CD4-positive, CD25-positive, alpha-beta regulatory T cell (primary cell): ENCODE measurements at regions not wholly inside any gene's neighbourhood (a gene's known extent, or its start where the extent isn't known, plus 50 kb on each side); places are given as distances from the start of the nearest gene placed in this dataset.

Source experiments
- ATAC-seq, 2 donors: fragments of 150-1000 bp; cut with Tn5 transposase; one replicate each; pipeline ENCODE4 v1.10.0; 2021; ENCODE audit warnings: low read depth in 2 of 2, moderate number of reproducible peaks in 2 of 2, moderate library complexity in 1 of 2
- DNase-seq, 3 donors: peaks; one replicate each; pipeline versions ENCODE4 v3.0.0 to v3.0.0-alpha.2; 2012 to 2022; ENCODE audit warnings: mixed read lengths in 1 of 3
- H3K27ac ChIP-seq: one replicate; pipeline ENCODE4 v1.7.0; 2013; ENCODE audit warnings: mild to moderate bottlenecking, low read length; ENCODE audit not compliant: insufficient read depth, poor library complexity, severe bottlenecking
- H3K27me3 ChIP-seq: one replicate; pipeline ENCODE4 v1.7.0; 2013; ENCODE audit warnings: low read length; ENCODE audit not compliant: control insufficient read depth, insufficient read depth
- H3K36me3 ChIP-seq: one replicate; pipeline ENCODE4 v1.7.0; 2013; ENCODE audit warnings: mild to moderate bottlenecking, low read length, moderate library complexity; ENCODE audit not compliant: control insufficient read depth, insufficient read depth
- H3K4me1 ChIP-seq: 2 replicates; pipeline ENCODE4 v1.7.0; 2013; ENCODE audit warnings: mild to moderate bottlenecking, low read length; ENCODE audit not compliant: insufficient read depth, control insufficient read depth, poor library complexity, severe bottlenecking
- H3K4me3 ChIP-seq: one replicate; pipeline ENCODE4 v1.7.0; 2013; ENCODE audit warnings: low read depth, mild to moderate bottlenecking, low read length, moderate library complexity
- H3K9me3 ChIP-seq, 2 experiments: 1 replicate in 1 of 2; 2 replicates in 1 of 2; pipeline ENCODE4 v1.7.0; 2013; ENCODE audit warnings: low read length in 2 of 2, mild to moderate bottlenecking in 1 of 2, moderate library complexity in 1 of 2; ENCODE audit not compliant: control insufficient read depth in 2 of 2
- H3K27ac Mint-ChIP-seq, 3 donors: one replicate each; pipeline ENCODE4 v1.8.0; 2020 to 2022; ENCODE audit warnings: mild to moderate bottlenecking in 3 of 3, mixed read lengths in 3 of 3, moderate library complexity in 2 of 3
- H3K27me3 Mint-ChIP-seq: one replicate; pipeline ENCODE4 v1.8.0; 2022; ENCODE audit warnings: mild to moderate bottlenecking, mixed read lengths
- H3K36me3 Mint-ChIP-seq: one replicate; pipeline ENCODE4 v1.8.0; 2020; ENCODE audit warnings: mixed read lengths
- H3K4me1 Mint-ChIP-seq, 4 donors: one replicate each; pipeline ENCODE4 v1.8.0; 2020 to 2022; ENCODE audit warnings: mixed read lengths in 4 of 4, mild to moderate bottlenecking in 1 of 4
- H3K4me3 Mint-ChIP-seq, 4 donors: one replicate each; pipeline ENCODE4 v1.8.0; 2020 to 2022; ENCODE audit warnings: mild to moderate bottlenecking in 4 of 4, mixed read lengths in 4 of 4, moderate library complexity in 3 of 4
- H3K9me3 Mint-ChIP-seq, 7 donors: one replicate each; pipeline ENCODE4 v1.8.0; 2020 to 2022; ENCODE audit warnings: mixed read lengths in 7 of 7, mild to moderate bottlenecking in 3 of 7, moderate library complexity in 2 of 7

DNA sequence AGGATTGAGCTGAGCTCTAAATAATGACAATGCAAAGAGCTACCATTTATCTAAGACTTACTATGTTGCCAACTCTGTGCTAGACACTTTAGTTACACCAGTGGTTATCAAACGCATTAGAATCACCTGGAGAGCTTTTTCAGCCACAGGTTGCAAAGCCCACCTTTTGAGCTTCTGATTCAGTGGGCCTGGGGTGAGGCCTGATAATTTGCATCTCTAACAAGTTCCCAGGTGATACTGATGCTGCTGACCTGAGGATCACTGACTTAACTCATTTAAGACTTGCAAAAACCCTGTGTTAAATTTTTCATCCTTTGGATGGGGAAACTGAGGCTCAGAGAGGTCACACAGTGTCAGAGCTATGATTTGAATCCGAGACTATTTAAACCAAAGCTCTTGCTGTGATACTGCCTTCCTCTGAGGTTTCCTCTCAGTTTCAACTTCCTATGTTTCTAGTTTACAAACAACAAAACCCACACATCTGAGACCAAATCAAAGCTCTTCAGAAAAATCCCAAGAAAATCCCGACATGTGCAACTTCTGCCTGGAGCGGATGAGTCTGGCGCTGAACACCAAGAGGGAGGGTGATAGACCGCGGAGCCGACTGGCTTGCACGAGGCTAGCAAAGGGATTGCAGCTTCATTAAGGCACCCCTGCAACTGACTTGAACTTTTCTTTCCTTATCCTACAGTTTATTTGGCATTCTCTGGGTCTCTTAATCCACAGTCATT is 124.9 kb downstream of the CYP26A1 start:
- Histone ChIP-seq H3K4me3 (no peak overlapping the region), H3K27ac (no peak overlapping the region), H3K36me3 (no peaks in the 10 kb centered on the region), H3K9me3 (no peaks in the 10 kb centered on the region), H3K4me1 (no peaks in the 10 kb centered on the region), H3K27me3 (peaks cover 8% of the 10 kb centered on the region)
- H3K36me3 Mint-ChIP-seq: no peaks in the 10 kb centered on the region
- H3K27me3 Mint-ChIP-seq: peaks cover 48% of the 10 kb centered on the region
- peak overlapping the region in 2 of 4 donors; percentile 27 to 49 for H3K4me3 Mint-ChIP-seq
- no peak for ATAC-seq
- no peaks in the 10 kb centered on the region for H3K9me3 Mint-ChIP-seq
- DNase-seq: no peak
- H3K4me1 Mint-ChIP-seq: peaks cover 0 to 12% (median 4%) of the 10 kb centered on the region in 4 donors
- H3K27ac Mint-ChIP-seq: no peak overlapping the region

DNA sequence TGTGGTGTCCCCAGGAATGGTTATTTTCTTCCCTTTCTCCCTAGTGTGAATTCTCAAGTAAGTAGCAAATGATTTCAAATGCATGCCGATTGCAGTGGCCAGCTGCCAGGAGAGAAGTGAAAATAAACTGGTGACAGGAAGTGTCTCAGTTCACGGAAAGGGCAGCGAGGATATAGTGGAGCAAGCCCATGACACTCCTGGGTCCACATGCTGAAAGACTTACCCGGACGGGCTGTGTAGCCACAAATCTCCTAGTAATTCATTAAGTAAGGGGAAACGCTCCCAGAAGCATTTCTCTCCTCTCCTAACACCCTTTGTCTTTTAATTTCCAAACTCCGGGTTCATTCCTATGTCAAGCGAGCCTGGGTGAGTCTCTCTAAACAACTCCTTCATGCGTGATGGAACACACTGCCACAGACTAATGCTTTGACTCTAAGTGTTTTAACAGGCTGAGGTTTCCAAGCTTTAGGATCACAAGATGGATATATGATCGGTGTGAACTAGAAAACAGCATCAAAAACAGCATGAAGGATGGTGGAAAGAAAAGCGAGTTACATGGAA is 125.6 kb downstream of the CYP26A1 start:
- Histone ChIP-seq H3K4me3 (no peak overlapping the region), H3K4me1 (no peaks in the 10 kb centered on the region), H3K36me3 (no peaks in the 10 kb centered on the region), H3K27me3 (peaks cover 8% of the 10 kb centered on the region), H3K27ac (no peak overlapping the region), H3K9me3 (no peaks in the 10 kb centered on the region)
- Mint-ChIP-seq H3K4me3 (peak overlapping the region in 2 of 4 donors; percentile 7 to 27), H3K36me3 (no peaks in the 10 kb centered on the region), H3K27ac (no peak overlapping the region), H3K4me1 (peaks cover 0 to 12% (median 4%) of the 10 kb centered on the region in 4 donors), H3K9me3 (no peaks in the 10 kb centered on the region), H3K27me3 (peaks cover 42% of the 10 kb centered on the region)
- no peak for DNase-seq
- ATAC-seq: no peak

DNA sequence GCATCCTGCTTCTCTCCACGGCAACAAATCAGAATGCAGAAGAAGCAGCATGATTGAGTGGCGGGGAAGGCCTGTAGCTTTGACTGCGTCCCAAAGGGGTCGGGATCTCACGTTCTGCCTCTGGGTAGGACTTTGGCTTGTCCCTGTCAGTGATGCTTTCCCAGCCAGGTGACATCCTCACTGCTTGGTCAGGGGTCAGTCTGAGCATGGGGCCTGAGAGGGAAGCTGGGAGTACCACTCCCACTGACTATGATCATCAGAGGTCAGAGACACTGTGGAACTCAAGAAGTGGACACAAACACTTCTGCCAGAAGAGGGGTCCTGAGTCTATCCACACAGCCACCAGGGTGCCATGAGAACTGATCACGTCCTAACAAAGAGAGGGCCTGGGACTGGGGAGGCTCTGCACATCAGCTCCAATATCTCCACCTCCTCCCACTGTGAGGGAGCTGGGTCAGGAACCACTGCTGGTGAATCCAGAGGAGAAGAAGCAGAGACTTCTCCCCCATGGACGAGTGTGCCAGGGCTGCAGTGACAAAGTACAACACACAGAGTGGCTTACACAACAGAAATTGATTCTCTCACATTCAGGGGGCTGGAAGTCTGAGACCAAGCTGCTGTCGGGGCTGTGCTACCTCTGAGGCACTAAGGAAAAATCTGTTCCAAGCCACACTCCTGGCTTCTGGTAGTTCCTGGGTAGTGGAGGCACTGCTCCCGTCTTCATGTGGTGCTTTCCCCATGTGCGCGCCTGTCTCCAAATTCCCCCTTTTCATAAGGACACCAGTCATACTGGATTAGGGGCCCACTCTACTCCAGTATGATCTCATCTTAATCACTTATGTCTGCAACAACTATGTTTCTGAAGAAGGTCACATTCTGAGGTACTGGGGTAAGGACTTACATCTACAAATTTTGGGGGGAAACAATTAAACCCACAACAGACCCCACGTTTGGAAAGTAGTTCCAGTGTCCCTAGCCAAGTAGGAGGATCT is 131.1 kb downstream of the CYP26A1 start:
- H3K4me1 ChIP-seq: no peaks in the 10 kb centered on the region
- no peak overlapping the region for H3K27ac ChIP-seq
- H3K9me3 Mint-ChIP-seq: peaks cover 0 to 2% (median 0%) of the 10 kb centered on the region in 7 donors
- no peaks in the 10 kb centered on the region for H3K36me3 Mint-ChIP-seq
- no peak for ATAC-seq
- H3K4me1 Mint-ChIP-seq: peaks cover 0 to 1% (median 0%) of the 10 kb centered on the region in 4 donors
- no peaks in the 10 kb centered on the region for H3K9me3 ChIP-seq
- no peaks in the 10 kb centered on the region for H3K36me3 ChIP-seq
- H3K27me3 Mint-ChIP-seq: peaks cover 20% of the 10 kb centered on the region
- DNase-seq: no peak
- H3K4me3 ChIP-seq: no peak overlapping the region
- H3K4me3 Mint-ChIP-seq: no peak overlapping the region
- H3K27me3 ChIP-seq: peaks cover 2% of the 10 kb centered on the region
- H3K27ac Mint-ChIP-seq: peak overlapping the region in 1 of 3 donors; percentile 10

DNA sequence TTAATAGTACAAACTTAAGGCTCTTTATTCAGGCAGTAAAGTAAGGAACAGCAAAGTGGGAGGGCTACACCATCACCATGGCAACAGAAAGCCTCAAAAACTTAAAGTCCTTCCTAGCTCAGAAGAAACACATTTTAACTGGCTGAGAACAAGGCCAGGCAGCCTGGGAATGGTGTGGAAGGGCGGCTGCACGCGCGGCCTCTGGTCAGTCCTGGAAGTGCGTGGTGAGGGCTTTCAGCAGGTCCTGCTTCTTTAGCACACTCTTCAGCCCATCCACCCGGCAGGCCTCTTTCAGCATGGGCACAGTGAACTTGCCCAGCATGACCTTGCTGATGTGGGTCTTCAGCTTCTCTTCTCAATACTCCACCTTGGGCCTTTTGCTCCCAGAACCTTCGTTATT is 133.0 kb downstream of the CYP26A1 start:
- ATAC-seq (no peak), DNase-seq (no peak)
- H3K27ac Mint-ChIP-seq: no peak overlapping the region
- H3K9me3 Mint-ChIP-seq: peaks cover 0 to 2% (median 0%) of the 10 kb centered on the region in 7 donors
- H3K4me3 Mint-ChIP-seq: no peak overlapping the region
- H3K36me3 ChIP-seq: no peaks in the 10 kb centered on the region
- H3K27ac ChIP-seq: no peak overlapping the region
- H3K4me3 ChIP-seq: no peak overlapping the region
- H3K4me1 Mint-ChIP-seq: no peaks in the 10 kb centered on the region
- H3K27me3 ChIP-seq: peaks cover 2% of the 10 kb centered on the region
- peaks cover 13% of the 10 kb centered on the region for H3K27me3 Mint-ChIP-seq
- no peaks in the 10 kb centered on the region for H3K36me3 Mint-ChIP-seq
- H3K4me1 ChIP-seq: no peaks in the 10 kb centered on the region
- H3K9me3 ChIP-seq: no peaks in the 10 kb centered on the region

DNA sequence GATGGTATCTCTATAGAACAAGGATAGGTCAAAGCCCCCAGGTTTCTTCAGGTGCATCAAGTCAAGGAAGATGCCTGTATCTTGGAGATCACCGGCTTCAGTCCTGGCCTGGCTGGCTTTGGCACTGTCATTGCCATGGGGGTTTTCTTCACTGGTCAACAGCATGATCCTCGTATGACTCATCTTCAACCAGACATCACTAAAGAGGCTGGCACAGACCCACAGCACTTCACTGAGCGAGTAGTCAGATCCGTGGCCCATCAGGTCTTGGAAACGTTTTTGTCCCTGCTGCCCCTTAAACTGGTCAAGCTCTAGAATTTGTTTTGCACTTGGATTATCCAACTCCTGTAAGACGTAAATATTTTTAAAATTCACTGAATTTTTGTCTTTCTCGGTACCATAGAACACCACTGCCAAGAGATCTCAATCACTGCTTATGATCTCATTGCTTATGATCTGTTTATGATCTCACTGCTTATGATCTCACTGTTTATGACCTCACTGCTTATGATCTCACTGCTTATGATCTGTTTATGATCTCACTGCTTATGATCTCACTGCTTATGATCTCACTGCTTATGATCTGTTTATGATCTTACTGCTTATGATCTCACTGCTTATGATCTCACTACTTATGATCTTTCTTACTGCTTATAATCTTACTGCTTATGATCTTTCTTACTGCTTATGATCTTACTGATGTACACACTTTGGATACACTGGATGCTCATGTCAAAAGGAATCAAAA is 135.2 kb downstream of the CYP26A1 start:
- no peaks in the 10 kb centered on the region for H3K36me3 ChIP-seq
- H3K27ac Mint-ChIP-seq: no peak overlapping the region
- no peaks in the 10 kb centered on the region for H3K4me1 Mint-ChIP-seq
- H3K4me3 Mint-ChIP-seq: no peak overlapping the region
- no peaks in the 10 kb centered on the region for H3K36me3 Mint-ChIP-seq
- H3K9me3 Mint-ChIP-seq: peaks cover 0 to 2% (median 0%) of the 10 kb centered on the region in 7 donors
- H3K4me3 ChIP-seq: no peak overlapping the region
- H3K27me3 Mint-ChIP-seq: no peaks in the 10 kb centered on the region
- no peaks in the 10 kb centered on the region for H3K27me3 ChIP-seq
- DNase-seq (no peak), ATAC-seq (no peak)
- no peaks in the 10 kb centered on the region for H3K9me3 ChIP-seq
- H3K27ac ChIP-seq: no peak overlapping the region
- no peaks in the 10 kb centered on the region for H3K4me1 ChIP-seq

DNA sequence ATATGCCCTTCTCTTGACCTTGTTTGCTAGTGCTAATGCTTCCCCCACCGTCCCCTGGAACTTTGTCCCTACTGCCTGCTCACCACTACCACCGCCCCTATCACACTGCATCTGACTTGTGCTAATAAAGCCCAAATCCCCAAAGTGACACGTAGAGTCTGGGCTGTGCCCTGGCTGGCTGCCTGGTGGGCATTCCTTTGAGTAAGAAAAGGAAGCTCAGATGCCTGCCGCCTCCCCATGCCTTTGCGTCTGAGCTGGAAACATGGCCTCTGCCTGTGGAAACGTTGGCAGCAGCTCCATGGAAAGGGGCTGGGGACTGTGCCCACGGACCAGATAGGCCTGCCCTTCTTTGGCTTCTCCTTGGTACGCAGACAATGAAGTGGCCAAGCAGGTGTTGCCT is 138.3 kb downstream of the CYP26A1 start:
- DNase-seq: no peak
- no peaks in the 10 kb centered on the region for H3K27me3 ChIP-seq
- H3K9me3 ChIP-seq: no peaks in the 10 kb centered on the region
- Mint-ChIP-seq H3K4me1 (no peaks in the 10 kb centered on the region), H3K27ac (no peak overlapping the region), H3K27me3 (peaks cover 5% of the 10 kb centered on the region), H3K4me3 (peak overlapping the region in 1 of 4 donors; percentile 39), H3K9me3 (no peaks in the 10 kb centered on the region), H3K36me3 (no peaks in the 10 kb centered on the region)
- no peak overlapping the region for H3K4me3 ChIP-seq
- H3K36me3 ChIP-seq: no peaks in the 10 kb centered on the region
- no peak overlapping the region for H3K27ac ChIP-seq
- H3K4me1 ChIP-seq: no peaks in the 10 kb centered on the region
- no peak for ATAC-seq

DNA sequence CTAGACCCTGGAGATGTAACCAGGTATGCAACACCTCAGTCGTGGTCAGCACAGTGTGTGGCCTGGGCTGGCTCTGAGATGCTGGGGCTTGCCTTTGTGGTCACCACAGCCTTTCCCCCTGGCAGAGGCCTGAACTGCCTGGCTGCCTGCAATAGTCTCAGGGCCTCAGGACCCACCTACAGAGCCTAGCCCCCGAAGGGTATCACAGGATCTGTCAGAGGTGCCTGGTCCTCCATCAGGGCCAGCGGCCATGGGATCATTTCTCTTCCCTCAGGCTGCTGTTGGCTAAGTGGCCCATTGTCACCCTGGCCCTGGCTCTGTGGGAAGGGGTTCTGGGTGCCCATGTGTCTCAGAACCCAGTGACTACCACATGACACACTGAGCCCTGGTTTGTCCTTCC is 141.6 kb downstream of the CYP26A1 start:
- H3K36me3 ChIP-seq: no peaks in the 10 kb centered on the region
- no peak overlapping the region for H3K27ac Mint-ChIP-seq
- H3K36me3 Mint-ChIP-seq: no peaks in the 10 kb centered on the region
- peaks cover 5% of the 10 kb centered on the region for H3K27me3 Mint-ChIP-seq
- DNase-seq (no peak), ATAC-seq (no peak)
- H3K27ac ChIP-seq: no peak overlapping the region
- H3K4me3 Mint-ChIP-seq: no peak overlapping the region
- no peak overlapping the region for H3K4me3 ChIP-seq
- no peaks in the 10 kb centered on the region for H3K4me1 ChIP-seq
- no peaks in the 10 kb centered on the region for H3K4me1 Mint-ChIP-seq
- H3K9me3 Mint-ChIP-seq: no peaks in the 10 kb centered on the region
- no peaks in the 10 kb centered on the region for H3K27me3 ChIP-seq
- H3K9me3 ChIP-seq: no peaks in the 10 kb centered on the region
